ENCODE measurements at regions not wholly inside any gene's neighbourhood (a gene's known extent, or its start where the extent isn't known, plus 50 kb on each side); places are given as distances from the start of the nearest gene placed in this dataset.

- DNase-seq (ENCODE audit: low spot score), result no peak
- TF ChIP-seq CTCF (IDR thresholded peaks at IDR 0.05), result no peak
- Mint-ChIP-seq H3K27ac (ENCODE audit: unreplicated experiment) (no peak overlapping the region), H3K36me3 (ENCODE audit: low read depth) (peaks cover 6% of the 10 kb centered on the region), H3K4me1 (ENCODE audit: low read depth) (no peaks in the 10 kb centered on the region), H3K27me3 (ENCODE audit: low read depth) (peaks cover 2% of the 10 kb centered on the region), H3K4me3 (ENCODE audit: unreplicated experiment) (no peak overlapping the region), H3K9me3 (ENCODE audit: low read depth) (peaks cover 12% of the 10 kb centered on the region)
Observed at GRCh38 chr5:82839881-82840280, 237.3 kb downstream of the TMEM167A start.

- Mint-ChIP-seq H3K4me3 (ENCODE audit: unreplicated experiment) (no peak overlapping the region), H3K27ac (ENCODE audit: unreplicated experiment) (no peak overlapping the region), H3K4me1 (ENCODE audit: low read depth) (no peaks in the 10 kb centered on the region), H3K27me3 (ENCODE audit: low read depth) (no peaks in the 10 kb centered on the region), H3K36me3 (ENCODE audit: low read depth) (peaks cover 5% of the 10 kb centered on the region), H3K9me3 (ENCODE audit: low read depth) (peaks cover 17% of the 10 kb centered on the region)
- TF ChIP-seq CTCF (IDR thresholded peaks at IDR 0.05), result no peak
- DNase-seq (ENCODE audit: low spot score), result no peak
Observed at GRCh38 chr5:82835488-82835887, 241.7 kb downstream of the TMEM167A start.

- no peak overlapping the region for H3K4me3 Mint-ChIP-seq (ENCODE audit: unreplicated experiment)
- DNase-seq (ENCODE audit: low spot score), result no peak
- H3K9me3 Mint-ChIP-seq (ENCODE audit: low read depth), result peaks cover 17% of the 10 kb centered on the region
- no peak for TF ChIP-seq CTCF (IDR thresholded peaks at IDR 0.05)
- no peak overlapping the region for H3K27ac Mint-ChIP-seq (ENCODE audit: unreplicated experiment)
- H3K36me3 Mint-ChIP-seq (ENCODE audit: low read depth), result peaks cover 5% of the 10 kb centered on the region
- no peaks in the 10 kb centered on the region for H3K27me3 Mint-ChIP-seq (ENCODE audit: low read depth)
- no peaks in the 10 kb centered on the region for H3K4me1 Mint-ChIP-seq (ENCODE audit: low read depth)
Observed at GRCh38 chr5:82834151-82834550, 243.0 kb downstream of the TMEM167A start.

GRCh38 chr5:82833277-82833676, 243.9 kb downstream of the TMEM167A start:
- H3K27me3 Mint-ChIP-seq (ENCODE audit: low read depth), result no peaks in the 10 kb centered on the region
- no peak for DNase-seq (ENCODE audit: low spot score)
- peaks cover 17% of the 10 kb centered on the region for H3K9me3 Mint-ChIP-seq (ENCODE audit: low read depth)
- no peaks in the 10 kb centered on the region for H3K4me1 Mint-ChIP-seq (ENCODE audit: low read depth)
- no peak overlapping the region for H3K4me3 Mint-ChIP-seq (ENCODE audit: unreplicated experiment)
- no peak overlapping the region for H3K27ac Mint-ChIP-seq (ENCODE audit: unreplicated experiment)
- TF ChIP-seq CTCF (IDR thresholded peaks at IDR 0.05), result no peak
- peaks cover 5% of the 10 kb centered on the region for H3K36me3 Mint-ChIP-seq (ENCODE audit: low read depth)

GRCh38 chr5:82832445-82832844, 244.7 kb downstream of the TMEM167A start:
- TF ChIP-seq CTCF (IDR thresholded peaks at IDR 0.05), result no peak
- Mint-ChIP-seq H3K4me3 (ENCODE audit: unreplicated experiment) (no peak overlapping the region), H3K36me3 (ENCODE audit: low read depth) (peaks cover 5% of the 10 kb centered on the region), H3K9me3 (ENCODE audit: low read depth) (peaks cover 17% of the 10 kb centered on the region), H3K27me3 (ENCODE audit: low read depth) (no peaks in the 10 kb centered on the region), H3K27ac (ENCODE audit: unreplicated experiment) (no peak overlapping the region), H3K4me1 (ENCODE audit: low read depth) (no peaks in the 10 kb centered on the region)
- no peak for DNase-seq (ENCODE audit: low spot score)

Measured in chondrocyte (in vitro differentiated cells).